Hematopoietic multipotent progenitor cell treated with erythropoietin and hydrocortisone succinate and interleukin-3 and kit ligand, for 8 days (in vitro differentiated cells): ENCODE measurements at regions not wholly inside any gene's neighbourhood (a gene's known extent, or its start where the extent isn't known, plus 50 kb on each side); places are given as distances from the start of the nearest gene placed in this dataset.
"Not testable (repeated sequence)": the region's sequence is repeated elsewhere in the genome, so short reads cannot be mapped to it uniquely, and the experiment has no call there.

Source experiments
- DNase-seq: peaks from one replicate; pipeline ENCODE4 v3.0.0-alpha.2; 2015

- no peak for DNase-seq
Measured at GRCh38 chr6:76942203-76942966, 520.9 kb downstream of the HTR1B start.

- DNase-seq = no peak
Measured at GRCh38 chr6:76940191-76940590, 523.1 kb downstream of the HTR1B start.

GRCh38 chr6:76914737-76915136 lies 548.6 kb downstream of the HTR1B start:
- no peak for DNase-seq

GRCh38 chr6:76905541-76905940 lies 557.8 kb downstream of the HTR1B start:
- not testable (repeated sequence) for DNase-seq

GRCh38 chr6:76892542-76892941 lies 570.7 kb downstream of the HTR1B start:
- DNase-seq = no peak

- no peak for DNase-seq
Measured at GRCh38 chr6:76888351-76888750, 574.9 kb downstream of the HTR1B start.

GRCh38 chr6:76886900-76887299 lies 576.4 kb downstream of the HTR1B start:
- no peak for DNase-seq

- no peak for DNase-seq
Measured at GRCh38 chr6:76885861-76886301, 577.4 kb downstream of the HTR1B start.

GRCh38 chr6:76881414-76881813 lies 581.9 kb downstream of the HTR1B start:
- no peak for DNase-seq

GRCh38 chr6:76876922-76877553 lies 586.3 kb downstream of the HTR1B start:
- DNase-seq = peak; percentile 4

- DNase-seq = not testable (repeated sequence)
Measured at GRCh38 chr6:76876430-76876829, 586.9 kb downstream of the HTR1B start.

GRCh38 chr6:76867182-76867581 lies 596.1 kb downstream of the HTR1B start:
- DNase-seq = no peak

- no peak for DNase-seq
Measured at GRCh38 chr6:76866091-76866915, 597.0 kb downstream of the HTR1B start.

- no peak for DNase-seq
Measured at GRCh38 chr6:76862936-76863335, 600.4 kb downstream of the HTR1B start.

- peak; percentile 15 for DNase-seq
Measured at GRCh38 chr6:76861403-76861802, 601.9 kb downstream of the HTR1B start.

- DNase-seq = no peak
Measured at GRCh38 chr6:76856065-76856464, 607.2 kb downstream of the HTR1B start.

GRCh38 chr6:76852776-76853175 lies 610.5 kb downstream of the HTR1B start:
- no peak for DNase-seq

- DNase-seq = not testable (repeated sequence)
Measured at GRCh38 chr6:76849274-76849970, 613.9 kb downstream of the HTR1B start.

GRCh38 chr6:76843054-76843822 lies 620.1 kb downstream of the HTR1B start:
- DNase-seq = no peak

GRCh38 chr6:76840865-76841264 lies 622.4 kb downstream of the HTR1B start:
- no peak for DNase-seq

- no peak for DNase-seq
Measured at GRCh38 chr6:76840041-76840745, 623.1 kb downstream of the HTR1B start.
